ENCODE measurements at regions not wholly inside any gene's neighbourhood (a gene's known extent, or its start where the extent isn't known, plus 50 kb on each side); places are given as distances from the start of the nearest gene placed in this dataset.
"Not testable (repeated sequence)": the region's sequence is repeated elsewhere in the genome, so short reads cannot be mapped to it uniquely, and the experiment has no call there.

DNA sequence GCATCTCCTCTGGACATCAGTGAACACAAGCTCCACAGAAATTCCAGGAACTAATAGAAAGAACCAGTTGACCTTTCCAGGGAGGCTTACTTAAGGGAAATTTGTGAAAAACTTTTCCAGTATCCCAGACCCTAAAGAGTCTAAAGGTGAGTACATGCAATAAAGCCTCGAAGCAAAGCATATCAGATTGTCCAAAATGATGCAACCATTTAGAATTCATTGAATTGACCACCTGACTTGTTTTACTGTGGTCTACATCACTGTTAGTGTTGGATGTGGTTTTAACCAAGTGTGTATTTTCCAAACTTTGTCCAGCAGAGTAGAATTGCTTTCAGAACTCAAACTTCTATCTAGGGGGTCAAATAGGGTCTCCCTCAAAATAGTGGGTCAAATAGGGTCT, 76.3 kb upstream of the TIAM1 start:
- ATAC-seq, result no peak
- TF ChIP-seq, protein P1, sequence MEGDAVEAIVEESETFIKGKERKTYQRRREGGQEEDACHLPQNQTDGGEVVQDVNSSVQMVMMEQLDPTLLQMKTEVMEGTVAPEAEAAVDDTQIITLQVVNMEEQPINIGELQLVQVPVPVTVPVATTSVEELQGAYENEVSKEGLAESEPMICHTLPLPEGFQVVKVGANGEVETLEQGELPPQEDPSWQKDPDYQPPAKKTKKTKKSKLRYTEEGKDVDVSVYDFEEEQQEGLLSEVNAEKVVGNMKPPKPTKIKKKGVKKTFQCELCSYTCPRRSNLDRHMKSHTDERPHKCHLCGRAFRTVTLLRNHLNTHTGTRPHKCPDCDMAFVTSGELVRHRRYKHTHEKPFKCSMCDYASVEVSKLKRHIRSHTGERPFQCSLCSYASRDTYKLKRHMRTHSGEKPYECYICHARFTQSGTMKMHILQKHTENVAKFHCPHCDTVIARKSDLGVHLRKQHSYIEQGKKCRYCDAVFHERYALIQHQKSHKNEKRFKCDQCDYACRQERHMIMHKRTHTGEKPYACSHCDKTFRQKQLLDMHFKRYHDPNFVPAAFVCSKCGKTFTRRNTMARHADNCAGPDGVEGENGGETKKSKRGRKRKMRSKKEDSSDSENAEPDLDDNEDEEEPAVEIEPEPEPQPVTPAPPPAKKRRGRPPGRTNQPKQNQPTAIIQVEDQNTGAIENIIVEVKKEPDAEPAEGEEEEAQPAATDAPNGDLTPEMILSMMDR (IDR thresholded peaks at IDR 0.05), result no peak
- Histone ChIP-seq H3K36me3 (ENCODE audit: insufficient read depth in 1 of 2, low read depth in 1 of 2) (no peaks in the 10 kb centered on the region), H3K4me3 (no peak overlapping the region), H3K27me3 (ENCODE audit: insufficient read depth in 3 of 3, low read length in 2 of 3) (no peaks in the 10 kb centered on the region), H3K9me3 (no peaks in the 10 kb centered on the region), H3K27ac (no peak overlapping the region), H3K4me1 (no peaks in the 10 kb centered on the region)
- no peak for DNase-seq
- intact Hi-C loops (cut with DNase I), result no loop called here
- WGBS, 3 donors, result 90 to 97% (median 92%) methylated on average over 1 of the region's 1 CpG

DNA sequence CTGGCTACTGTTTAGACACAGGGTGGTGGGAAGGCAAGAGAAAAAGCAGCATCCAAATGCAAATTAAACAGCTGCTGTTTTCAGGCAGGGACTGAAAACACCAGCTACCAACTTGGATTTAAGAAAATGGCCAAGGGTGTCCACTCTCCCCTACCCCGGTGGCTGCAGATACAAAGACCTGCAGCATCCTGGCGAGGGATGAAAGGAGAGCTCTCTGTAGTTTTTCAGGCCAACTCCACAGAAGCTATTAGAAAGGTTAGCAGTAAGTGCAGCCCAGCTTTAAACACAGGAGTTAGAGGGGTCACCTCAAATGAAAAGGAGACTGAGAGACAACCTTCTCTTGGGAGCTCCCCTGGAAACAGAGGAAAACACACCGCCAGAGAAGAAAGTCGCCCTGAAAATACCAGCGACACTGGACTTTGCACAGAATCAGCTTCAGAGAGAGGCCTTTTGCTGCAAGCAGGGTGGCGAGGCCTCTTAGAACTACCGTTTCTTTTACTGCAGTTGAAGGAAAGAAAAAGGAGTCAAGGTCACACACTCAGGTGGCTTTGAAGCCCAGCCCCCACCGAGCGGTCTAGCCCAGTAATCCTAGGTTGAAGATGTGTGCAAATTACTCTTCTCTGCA, 74.4 kb upstream of the TIAM1 start:
- intact Hi-C loops (cut with DNase I), result no loop called here
- Histone ChIP-seq H3K36me3 (ENCODE audit: insufficient read depth in 1 of 2, low read depth in 1 of 2) (no peaks in the 10 kb centered on the region), H3K27me3 (ENCODE audit: insufficient read depth in 3 of 3, low read length in 2 of 3) (no peaks in the 10 kb centered on the region), H3K27ac (no peak overlapping the region), H3K4me1 (no peaks in the 10 kb centered on the region), H3K9me3 (no peaks in the 10 kb centered on the region), H3K4me3 (no peak overlapping the region)
- 78 to 86% (median 81%) methylated on average over 9 of the region's 9 CpGs for WGBS, 3 donors
- DNase-seq (no peak), ATAC-seq (no peak)
- TF ChIP-seq, protein P1 (IDR thresholded peaks at IDR 0.05), result no peak

DNA sequence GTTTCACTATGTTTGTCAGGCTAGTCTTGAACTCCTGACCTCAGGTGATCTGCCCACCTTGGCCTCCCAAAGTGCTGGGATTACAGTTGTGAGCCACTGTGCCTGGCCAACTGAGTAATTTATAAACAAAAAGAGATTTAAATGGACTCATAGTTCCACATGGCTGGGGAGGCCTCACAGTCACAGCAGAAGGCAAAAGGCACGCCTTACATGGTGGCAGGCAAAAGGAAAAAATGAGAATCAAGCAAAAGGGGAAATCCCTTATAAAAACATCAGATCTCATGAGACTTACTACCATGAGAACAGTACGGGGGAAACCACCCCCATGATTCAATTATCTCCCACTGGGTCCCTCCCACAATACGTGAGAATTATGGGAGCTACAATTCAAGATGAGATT, 73.2 kb upstream of the TIAM1 start:
- H3K4me3 ChIP-seq; H3K9me3 ChIP-seq; H3K4me1 ChIP-seq; intact Hi-C loops (cut with DNase I); H3K27me3 ChIP-seq (ENCODE audit: insufficient read depth in 3 of 3, low read length in 2 of 3); DNase-seq; H3K27ac ChIP-seq; H3K36me3 ChIP-seq (ENCODE audit: insufficient read depth in 1 of 2, low read depth in 1 of 2); ATAC-seq: not testable (repeated sequence)
- 78 to 87% (median 86%) methylated on average over 3 of the region's 3 CpGs for WGBS, 3 donors

DNA sequence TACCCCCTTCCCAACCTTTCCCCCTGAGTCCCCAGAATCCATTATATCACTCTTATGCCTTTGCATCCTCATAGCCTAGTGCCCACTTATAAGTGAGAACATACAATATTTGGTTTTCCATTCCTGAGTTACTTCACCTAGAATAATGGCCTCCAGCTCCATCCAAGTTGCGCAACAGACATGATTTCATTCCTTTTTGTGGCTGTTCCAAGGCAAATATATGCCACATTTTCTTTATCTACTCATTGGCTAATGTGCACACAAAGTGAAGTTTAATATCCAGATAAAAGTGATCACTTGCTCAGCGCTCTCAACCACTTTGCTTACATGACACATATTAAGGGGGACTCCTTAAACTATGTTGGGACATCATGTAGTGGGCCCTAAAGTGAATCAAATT, 72.4 kb upstream of the TIAM1 start:
- Histone ChIP-seq H3K27ac (no peak overlapping the region), H3K4me3 (no peak overlapping the region), H3K9me3 (no peaks in the 10 kb centered on the region), H3K4me1 (no peaks in the 10 kb centered on the region), H3K36me3 (ENCODE audit: insufficient read depth in 1 of 2, low read depth in 1 of 2) (no peaks in the 10 kb centered on the region), H3K27me3 (ENCODE audit: insufficient read depth in 3 of 3, low read length in 2 of 3) (no peaks in the 10 kb centered on the region)
- TF ChIP-seq, protein P1 (IDR thresholded peaks at IDR 0.05), result no peak
- no peak for DNase-seq
- WGBS, 3 donors, result 97 to 98% (median 97%) methylated on average over 2 of the region's 2 CpGs
- intact Hi-C loops (cut with DNase I), result no loop called here
- ATAC-seq, result no peak

DNA sequence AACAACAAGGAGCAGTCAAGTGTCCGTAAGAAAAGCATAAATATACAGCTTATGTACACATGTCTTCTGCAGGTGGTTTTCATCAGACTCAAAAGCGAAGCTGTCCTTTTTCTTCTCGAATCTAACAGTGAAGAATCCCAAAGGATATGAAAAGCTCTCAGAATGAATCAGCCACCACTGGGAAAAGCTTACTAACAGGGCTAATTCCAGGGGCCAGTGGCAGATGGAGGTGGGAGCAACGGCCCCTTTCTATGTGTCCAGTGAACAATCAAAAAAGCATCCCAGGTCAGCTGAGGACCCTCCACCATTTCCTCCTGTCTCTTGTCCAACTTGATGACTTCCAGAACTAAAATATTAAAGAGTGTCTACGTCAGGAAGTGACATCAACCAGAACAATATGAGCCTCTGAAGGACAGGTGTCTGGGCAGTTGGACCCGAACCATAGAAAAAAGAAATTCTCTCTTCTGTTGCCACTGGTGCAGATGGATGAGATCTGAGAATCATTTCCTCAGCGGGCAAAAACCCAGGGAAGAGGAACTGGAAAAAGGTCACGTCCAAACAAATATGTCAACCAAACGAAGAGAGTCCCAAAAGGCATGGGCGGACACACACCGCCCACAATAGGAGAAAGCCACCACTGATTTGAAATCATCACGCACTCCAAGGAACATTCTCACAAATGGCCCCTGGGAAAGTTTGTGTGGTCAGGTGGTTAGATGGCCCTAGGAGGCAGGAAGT, 70.4 kb upstream of the TIAM1 start:
- ATAC-seq, result no peak
- intact Hi-C loops (cut with DNase I), result no loop called here
- Histone ChIP-seq H3K36me3 (ENCODE audit: insufficient read depth in 1 of 2, low read depth in 1 of 2) (no peaks in the 10 kb centered on the region), H3K9me3 (no peaks in the 10 kb centered on the region), H3K27ac (no peak overlapping the region), H3K27me3 (ENCODE audit: insufficient read depth in 3 of 3, low read length in 2 of 3) (no peaks in the 10 kb centered on the region), H3K4me3 (no peak overlapping the region), H3K4me1 (no peaks in the 10 kb centered on the region)
- no peak for DNase-seq
- TF ChIP-seq, protein P1 (IDR thresholded peaks at IDR 0.05), result no peak
- 68 to 70% (median 68%) methylated on average over 12 of the region's 12 CpGs for WGBS, 3 donors
